Embryonic facial prominence (tissue), 1 donor: ENCODE measurements at regions not wholly inside any gene's neighbourhood (a gene's known extent, or its start where the extent isn't known, plus 50 kb on each side); places are given as distances from the start of the nearest gene placed in this dataset.
"Not testable (repeated sequence)": the region's sequence is repeated elsewhere in the genome, so short reads cannot be mapped to it uniquely, and the experiment has no call there.

ENCODE experiments used
- DNase-seq: peaks from one replicate; pipeline ENCODE4 v3.0.0-alpha.2; 2016; ENCODE audit errors: extremely low spot score

- DNase-seq: not testable (repeated sequence)
Observed at GRCh38 chr2:195072806-195073205, 584.2 kb upstream of the SLC39A10 start.

GRCh38 chr2:195057001-195057400 lies 600.0 kb upstream of the SLC39A10 start:
- DNase-seq: no peak

- DNase-seq: no peak
Observed at GRCh38 chr2:195055996-195056395, 601.0 kb upstream of the SLC39A10 start.

GRCh38 chr2:195051401-195051800 lies 605.6 kb upstream of the SLC39A10 start:
- no peak for DNase-seq

GRCh38 chr2:195049372-195050031 lies 607.5 kb upstream of the SLC39A10 start:
- no peak for DNase-seq

- DNase-seq: no peak
Observed at GRCh38 chr2:195047955-195048354, 609.1 kb upstream of the SLC39A10 start.

GRCh38 chr2:195044801-195045200 lies 612.2 kb upstream of the SLC39A10 start:
- no peak for DNase-seq

GRCh38 chr2:195038153-195038552 lies 618.9 kb upstream of the SLC39A10 start:
- no peak for DNase-seq

GRCh38 chr2:195037045-195037444 lies 620.0 kb upstream of the SLC39A10 start:
- no peak for DNase-seq

- DNase-seq: no peak
Observed at GRCh38 chr2:195031411-195031810, 625.6 kb upstream of the SLC39A10 start.

GRCh38 chr2:195029804-195030654 lies 627.0 kb upstream of the SLC39A10 start:
- DNase-seq: no peak

GRCh38 chr2:195027947-195028346 lies 629.1 kb upstream of the SLC39A10 start:
- DNase-seq: no peak

GRCh38 chr2:195026261-195026660 lies 630.8 kb upstream of the SLC39A10 start:
- DNase-seq: no peak

- no peak for DNase-seq
Observed at GRCh38 chr2:195022508-195022830, 634.6 kb upstream of the SLC39A10 start.

GRCh38 chr2:195021711-195022507 lies 635.1 kb upstream of the SLC39A10 start:
- DNase-seq: no peak

- DNase-seq: no peak
Observed at GRCh38 chr2:195018462-195018861, 638.6 kb upstream of the SLC39A10 start.

- no peak for DNase-seq
Observed at GRCh38 chr2:195017890-195018289, 639.1 kb upstream of the SLC39A10 start.

GRCh38 chr2:195016841-195017240 lies 640.2 kb upstream of the SLC39A10 start:
- DNase-seq: no peak

GRCh38 chr2:195009202-195009601 lies 647.8 kb upstream of the SLC39A10 start:
- DNase-seq: no peak

- no peak for DNase-seq
Observed at GRCh38 chr2:195006856-195007255, 650.2 kb upstream of the SLC39A10 start.

- no peak for DNase-seq
Observed at GRCh38 chr2:195003881-195004471, 653.0 kb upstream of the SLC39A10 start.

GRCh38 chr2:195001924-195002323 lies 655.1 kb upstream of the SLC39A10 start:
- no peak for DNase-seq
